ENCODE measurements at regions not wholly inside any gene's neighbourhood (a gene's known extent, or its start where the extent isn't known, plus 50 kb on each side); places are given as distances from the start of the nearest gene placed in this dataset.

DNA sequence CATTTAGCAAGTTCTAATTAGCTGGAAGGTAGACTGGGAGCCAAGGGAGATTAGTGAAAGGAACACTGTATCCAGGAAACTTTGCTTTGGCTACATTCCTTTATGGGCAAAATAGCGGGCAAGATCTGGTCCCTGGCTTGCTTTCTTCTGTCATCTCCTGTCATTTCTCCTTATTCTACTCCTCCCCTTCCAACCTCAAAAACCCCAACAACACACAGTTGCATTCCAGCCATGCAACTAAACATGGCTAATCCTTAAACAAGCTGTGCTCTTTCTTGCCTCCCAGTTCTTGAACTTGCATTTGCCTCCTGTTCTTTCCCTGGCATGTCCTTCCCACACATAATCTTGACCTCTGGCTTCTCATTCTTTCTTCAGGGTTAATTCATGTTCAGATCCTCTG lies 59.5 kb upstream of the CDCA7L start:
- no peak for DNase-seq (ENCODE audit: low spot score)

DNA sequence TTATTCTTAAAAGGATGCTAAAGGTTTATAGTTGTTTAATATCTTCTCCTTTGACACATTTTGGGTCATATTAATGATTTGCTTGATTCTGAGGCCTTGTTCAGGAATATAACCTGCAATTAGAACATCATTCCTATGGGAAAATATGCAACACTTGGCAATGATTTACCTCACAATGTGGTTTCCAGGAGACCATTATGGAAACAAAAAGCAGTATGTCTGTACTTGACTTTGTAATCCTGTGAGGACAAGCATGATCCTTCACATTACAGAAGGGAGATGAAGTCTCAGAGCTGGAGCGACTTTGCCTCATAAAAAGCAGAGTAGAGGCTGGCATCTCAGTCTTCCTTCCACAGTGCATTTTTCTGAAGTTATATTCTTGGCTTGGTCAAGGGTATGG lies 57.0 kb upstream of the CDCA7L start:
- no peak for DNase-seq (ENCODE audit: low spot score)

DNA sequence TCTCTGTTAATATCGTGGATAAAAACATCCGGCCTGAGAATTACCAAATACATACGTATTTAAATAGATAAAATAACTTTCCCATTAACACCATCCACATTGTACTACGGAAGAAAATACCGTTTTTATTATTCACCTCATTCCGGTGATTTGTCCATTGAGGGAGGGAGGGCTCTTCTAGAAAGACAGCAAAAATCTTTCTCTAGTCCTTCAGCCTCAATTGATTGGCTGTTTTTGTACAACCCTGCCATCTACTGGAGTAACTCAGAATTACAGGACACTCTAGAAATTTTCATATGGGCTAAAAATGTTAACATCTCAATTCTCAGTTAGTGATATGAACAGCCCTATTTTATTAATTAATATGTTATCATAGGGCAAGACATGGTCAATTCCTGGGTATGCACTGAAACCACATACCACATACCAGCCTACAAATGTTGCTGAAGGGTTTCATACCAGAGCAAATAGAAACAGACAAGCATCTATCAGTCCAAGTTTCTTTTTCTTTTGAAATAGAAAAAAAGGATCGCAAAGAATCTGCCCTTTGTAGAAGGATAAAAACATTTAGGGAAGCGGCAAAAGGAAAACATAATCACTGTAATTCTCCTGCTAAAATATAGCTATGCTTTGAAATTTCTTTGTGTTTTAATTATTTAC lies 55.8 kb upstream of the CDCA7L start:
- DNase-seq (ENCODE audit: low spot score), result peak; percentile 43

- DNase-seq (ENCODE audit: low spot score), result no peak
Observed at GRCh38 chr7:21999896-22000295, 54.2 kb upstream of the CDCA7L start.

GRCh38 chr7:21996641-21997040 lies 50.9 kb upstream of the CDCA7L start:
- no peak for DNase-seq (ENCODE audit: low spot score)
